ENCODE measurements at regions not wholly inside any gene's neighbourhood (a gene's known extent, or its start where the extent isn't known, plus 50 kb on each side); places are given as distances from the start of the nearest gene placed in this dataset.

DNA sequence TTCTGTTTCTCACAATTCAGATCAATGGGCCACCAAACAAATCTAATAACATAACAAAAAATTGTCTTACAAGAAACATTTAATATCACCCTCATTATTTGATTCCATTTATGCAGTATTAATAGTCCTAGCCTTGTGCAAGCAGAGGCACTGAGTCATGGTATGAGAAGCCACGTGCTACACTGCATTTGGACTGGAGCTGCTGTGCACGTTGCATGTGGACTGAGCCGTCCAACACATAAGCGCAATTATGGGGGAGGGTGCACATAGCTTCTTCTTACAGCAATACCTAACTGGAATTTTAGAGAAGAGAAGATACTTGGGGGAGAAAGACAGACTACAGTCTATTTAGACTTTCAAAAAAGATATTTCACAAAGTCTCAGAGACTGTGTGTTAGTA is 329.6 kb upstream of the ID2 start:
- TF ChIP-seq, protein P1, sequence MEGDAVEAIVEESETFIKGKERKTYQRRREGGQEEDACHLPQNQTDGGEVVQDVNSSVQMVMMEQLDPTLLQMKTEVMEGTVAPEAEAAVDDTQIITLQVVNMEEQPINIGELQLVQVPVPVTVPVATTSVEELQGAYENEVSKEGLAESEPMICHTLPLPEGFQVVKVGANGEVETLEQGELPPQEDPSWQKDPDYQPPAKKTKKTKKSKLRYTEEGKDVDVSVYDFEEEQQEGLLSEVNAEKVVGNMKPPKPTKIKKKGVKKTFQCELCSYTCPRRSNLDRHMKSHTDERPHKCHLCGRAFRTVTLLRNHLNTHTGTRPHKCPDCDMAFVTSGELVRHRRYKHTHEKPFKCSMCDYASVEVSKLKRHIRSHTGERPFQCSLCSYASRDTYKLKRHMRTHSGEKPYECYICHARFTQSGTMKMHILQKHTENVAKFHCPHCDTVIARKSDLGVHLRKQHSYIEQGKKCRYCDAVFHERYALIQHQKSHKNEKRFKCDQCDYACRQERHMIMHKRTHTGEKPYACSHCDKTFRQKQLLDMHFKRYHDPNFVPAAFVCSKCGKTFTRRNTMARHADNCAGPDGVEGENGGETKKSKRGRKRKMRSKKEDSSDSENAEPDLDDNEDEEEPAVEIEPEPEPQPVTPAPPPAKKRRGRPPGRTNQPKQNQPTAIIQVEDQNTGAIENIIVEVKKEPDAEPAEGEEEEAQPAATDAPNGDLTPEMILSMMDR (IDR thresholded peaks at IDR 0.05; ENCODE audit: low read length), result no peak
- TF ChIP-seq EZH2 (optimal IDR thresholded peaks at IDR 0.05; ENCODE audit: low read depth, low read length) (no peak), EZH2phosphoT487 (IDR thresholded peaks at IDR 0.05; ENCODE audit: low read length) (no peak)
